Astrocyte (in vitro differentiated cells and primary cell): ENCODE measurements at regions not wholly inside any gene's neighbourhood (a gene's known extent, or its start where the extent isn't known, plus 50 kb on each side); places are given as distances from the start of the nearest gene placed in this dataset.

Experiments
- DNase-seq: peaks from one replicate; pipeline ENCODE4 v3.0.0-alpha.2; 2010; ENCODE audit warnings: low read depth
- FAIRE-seq: peaks from 2 replicates; lab custom pipeline; 2011; peaks lifted over from hg19 to GRCh38; lab: Jason Lieb, UNC
- H2AFZ ChIP-seq: 2 replicates; pipeline ENCODE4 v1.6.0; 2012; ENCODE audit warnings: low read depth, low read length, inconsistent platforms
- H3K27ac ChIP-seq: 2 replicates; pipeline ENCODE4 v1.5.1; 2011; ENCODE audit warnings: low read depth, low read length, inconsistent platforms
- H3K27me3 ChIP-seq: 2 replicates; pipeline ENCODE4 v1.6.0; 2011; ENCODE audit warnings: low read length, inconsistent platforms; ENCODE audit not compliant: insufficient read depth
- H3K36me3 ChIP-seq: 2 replicates; pipeline ENCODE4 v1.5.1; 2011; ENCODE audit warnings: low read length, inconsistent platforms; ENCODE audit not compliant: insufficient read depth
- H3K4me1 ChIP-seq: 2 replicates; pipeline ENCODE4 v1.5.1; 2011; ENCODE audit warnings: low read length, inconsistent platforms; ENCODE audit not compliant: insufficient read depth
- H3K4me2 ChIP-seq: 2 replicates; pipeline ENCODE4 v1.6.0; 2012; ENCODE audit warnings: low read length, inconsistent platforms
- H3K4me3 ChIP-seq: 2 replicates; pipeline ENCODE4 v1.5.1; 2011; ENCODE audit warnings: low read depth, mild to moderate bottlenecking, low read length, inconsistent platforms; ENCODE audit not compliant: insufficient read depth
- H3K79me2 ChIP-seq: 2 replicates; pipeline ENCODE4 v1.6.0; 2012; ENCODE audit warnings: mild to moderate bottlenecking, low read length, inconsistent platforms; ENCODE audit not compliant: insufficient read depth
- H3K9ac ChIP-seq: 2 replicates; pipeline ENCODE4 v1.6.0; 2012; ENCODE audit warnings: mild to moderate bottlenecking, low read length, inconsistent platforms
- H3K9me3 ChIP-seq: 2 replicates; pipeline ENCODE4 v1.5.1; 2012; ENCODE audit warnings: low read depth, mild to moderate bottlenecking, low read length, inconsistent platforms; ENCODE audit not compliant: insufficient read depth
- H4K20me1 ChIP-seq: 2 replicates; pipeline ENCODE4 v1.6.0; 2012; ENCODE audit warnings: low read length, inconsistent platforms; ENCODE audit not compliant: insufficient read depth
- H3K27ac Mint-ChIP-seq: one replicate; pipeline ENCODE4 v1.8.0; 2021; ENCODE audit warnings: mild to moderate bottlenecking, mixed read lengths; ENCODE audit not compliant: unreplicated experiment
- H3K27me3 Mint-ChIP-seq: one replicate; pipeline ENCODE4 v1.8.0; 2021; ENCODE audit warnings: low read depth, mixed read lengths; ENCODE audit not compliant: unreplicated experiment
- H3K36me3 Mint-ChIP-seq: one replicate; pipeline ENCODE4 v1.8.0; 2021; ENCODE audit warnings: low read depth, mixed read lengths; ENCODE audit not compliant: unreplicated experiment
- H3K4me1 Mint-ChIP-seq: one replicate; pipeline ENCODE4 v1.8.0; 2021; ENCODE audit warnings: low read depth, mixed read lengths; ENCODE audit not compliant: unreplicated experiment
- H3K4me3 Mint-ChIP-seq: one replicate; pipeline ENCODE4 v1.8.0; 2021; ENCODE audit warnings: mild to moderate bottlenecking, moderate library complexity, mixed read lengths; ENCODE audit not compliant: unreplicated experiment
- H3K9me3 Mint-ChIP-seq: one replicate; pipeline ENCODE4 v1.8.0; 2021; ENCODE audit warnings: mild to moderate bottlenecking, mixed read lengths; ENCODE audit not compliant: unreplicated experiment
- EZH2 ChIP-seq: IDR thresholded peaks from 2 replicates; pipeline ENCODE4 v1.6.1; 2012; ENCODE audit warnings: mild to moderate bottlenecking, low read length, inconsistent platforms; ENCODE audit not compliant: insufficient read depth
- TF ChIP-seq, protein P1 (sequence below): IDR thresholded peaks from 2 replicates; pipeline ENCODE4 v1.5.1; 2011; ENCODE audit warnings: low read depth, mild to moderate bottlenecking, inconsistent platforms, low read length, moderate library complexity; ENCODE audit not compliant: insufficient read depth

DNA sequence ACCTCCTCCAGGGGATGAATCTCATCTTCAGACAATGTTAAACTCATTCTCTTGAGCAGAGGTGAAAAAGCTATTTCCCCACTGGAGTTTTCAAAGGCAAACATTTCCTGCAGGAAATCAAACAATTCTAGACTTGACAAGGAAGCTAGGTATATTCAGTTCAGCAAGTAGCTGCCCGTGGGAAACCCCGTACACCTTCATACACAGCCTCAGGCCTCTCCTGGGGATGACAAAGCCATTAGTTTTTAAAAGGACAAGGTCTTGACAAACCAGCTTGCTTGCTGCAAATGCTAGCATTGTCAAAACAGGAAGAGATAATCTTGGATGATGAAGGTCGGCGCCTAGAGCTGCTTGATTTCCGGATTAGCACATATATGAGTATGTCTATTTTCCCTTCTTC, 1630.8 kb upstream of the TENM4 start:
- Histone ChIP-seq H3K4me2 (no peak overlapping the region), H3K27me3 (no peaks in the 10 kb centered on the region), H3K9ac (no peak overlapping the region), H3K4me1 (no peaks in the 10 kb centered on the region), H3K9me3 (no peaks in the 10 kb centered on the region), H3K27ac (no peak overlapping the region), H3K4me3 (no peak overlapping the region), H2AFZ (no peak overlapping the region), H4K20me1 (no peaks in the 10 kb centered on the region), H3K79me2 (no peaks in the 10 kb centered on the region), H3K36me3 (no peaks in the 10 kb centered on the region)
- H3K4me3 Mint-ChIP-seq = no peak overlapping the region
- H3K4me1 Mint-ChIP-seq = no peaks in the 10 kb centered on the region
- no peak overlapping the region for H3K27ac Mint-ChIP-seq
- H3K9me3 Mint-ChIP-seq = no peaks in the 10 kb centered on the region
- TF ChIP-seq, protein P1, sequence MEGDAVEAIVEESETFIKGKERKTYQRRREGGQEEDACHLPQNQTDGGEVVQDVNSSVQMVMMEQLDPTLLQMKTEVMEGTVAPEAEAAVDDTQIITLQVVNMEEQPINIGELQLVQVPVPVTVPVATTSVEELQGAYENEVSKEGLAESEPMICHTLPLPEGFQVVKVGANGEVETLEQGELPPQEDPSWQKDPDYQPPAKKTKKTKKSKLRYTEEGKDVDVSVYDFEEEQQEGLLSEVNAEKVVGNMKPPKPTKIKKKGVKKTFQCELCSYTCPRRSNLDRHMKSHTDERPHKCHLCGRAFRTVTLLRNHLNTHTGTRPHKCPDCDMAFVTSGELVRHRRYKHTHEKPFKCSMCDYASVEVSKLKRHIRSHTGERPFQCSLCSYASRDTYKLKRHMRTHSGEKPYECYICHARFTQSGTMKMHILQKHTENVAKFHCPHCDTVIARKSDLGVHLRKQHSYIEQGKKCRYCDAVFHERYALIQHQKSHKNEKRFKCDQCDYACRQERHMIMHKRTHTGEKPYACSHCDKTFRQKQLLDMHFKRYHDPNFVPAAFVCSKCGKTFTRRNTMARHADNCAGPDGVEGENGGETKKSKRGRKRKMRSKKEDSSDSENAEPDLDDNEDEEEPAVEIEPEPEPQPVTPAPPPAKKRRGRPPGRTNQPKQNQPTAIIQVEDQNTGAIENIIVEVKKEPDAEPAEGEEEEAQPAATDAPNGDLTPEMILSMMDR = no peak
- no peak for TF ChIP-seq EZH2
- no peak for DNase-seq
- H3K27me3 Mint-ChIP-seq = no peaks in the 10 kb centered on the region
- H3K36me3 Mint-ChIP-seq = no peaks in the 10 kb centered on the region
- FAIRE-seq = no peak

GRCh38 chr11:81070948-81071347, 1630.1 kb upstream of the TENM4 start:
- FAIRE-seq = no peak
- H3K27me3 Mint-ChIP-seq = no peaks in the 10 kb centered on the region
- H3K36me3 Mint-ChIP-seq = no peaks in the 10 kb centered on the region
- Histone ChIP-seq H2AFZ (no peak overlapping the region), H3K79me2 (no peaks in the 10 kb centered on the region), H3K4me1 (no peaks in the 10 kb centered on the region), H3K9me3 (no peaks in the 10 kb centered on the region), H3K36me3 (no peaks in the 10 kb centered on the region), H3K9ac (no peak overlapping the region), H4K20me1 (no peaks in the 10 kb centered on the region), H3K4me2 (no peak overlapping the region), H3K4me3 (no peak overlapping the region), H3K27me3 (no peaks in the 10 kb centered on the region), H3K27ac (no peak overlapping the region)
- no peaks in the 10 kb centered on the region for H3K9me3 Mint-ChIP-seq
- TF ChIP-seq, protein P1 = no peak
- no peak overlapping the region for H3K27ac Mint-ChIP-seq
- H3K4me3 Mint-ChIP-seq = no peak overlapping the region
- DNase-seq = no peak
- no peaks in the 10 kb centered on the region for H3K4me1 Mint-ChIP-seq

GRCh38 chr11:81059356-81059755, 1618.5 kb upstream of the TENM4 start:
- Mint-ChIP-seq H3K27me3 (no peaks in the 10 kb centered on the region), H3K36me3 (no peaks in the 10 kb centered on the region), H3K4me1 (no peaks in the 10 kb centered on the region), H3K9me3 (no peaks in the 10 kb centered on the region), H3K27ac (no peak overlapping the region), H3K4me3 (no peak overlapping the region)
- H3K4me2 ChIP-seq = no peak overlapping the region
- TF ChIP-seq, protein P1 = no peak
- no peak for TF ChIP-seq EZH2
- H3K79me2 ChIP-seq = no peaks in the 10 kb centered on the region
- DNase-seq (no peak), FAIRE-seq (no peak)
- no peak overlapping the region for H2AFZ ChIP-seq
- H3K9me3 ChIP-seq = no peaks in the 10 kb centered on the region
- no peak overlapping the region for H3K4me3 ChIP-seq
- H3K9ac ChIP-seq = no peak overlapping the region
- H4K20me1 ChIP-seq = no peaks in the 10 kb centered on the region
- no peaks in the 10 kb centered on the region for H3K27me3 ChIP-seq
- no peak overlapping the region for H3K27ac ChIP-seq
- H3K36me3 ChIP-seq = no peaks in the 10 kb centered on the region
- no peaks in the 10 kb centered on the region for H3K4me1 ChIP-seq
